SK-N-SH (cell line): ENCODE measurements at regions not wholly inside any gene's neighbourhood (a gene's known extent, or its start where the extent isn't known, plus 50 kb on each side); places are given as distances from the start of the nearest gene placed in this dataset.

Experiments used
- CTCF ChIP-seq: fragments of 200-600 bp; sonication (generic); IDR thresholded peaks from 2 replicates; pipeline ENCODE4 v1.6.1; 2017; ENCODE audit warnings: antibody characterized with exemption, mild to moderate bottlenecking, moderate library complexity
- EZH2phosphoT487 ChIP-seq: fragments of 200-600 bp; sonication (generic); IDR thresholded peaks from 2 replicates; pipeline ENCODE4 v1.6.1; 2017; ENCODE audit warnings: low read depth, mixed run types, mild to moderate bottlenecking, antibody characterized with exemption, moderate library complexity, borderline replicate concordance
- FOXJ3 ChIP-seq: sonication (generic); formaldehyde crosslinking; IDR thresholded peaks from 2 replicates; pipeline ENCODE4 v1.5.1; 2020; ENCODE audit warnings: mild to moderate bottlenecking, missing genetic modification reagents
- FOXM1 ChIP-seq: IDR thresholded peaks from 2 replicates; pipeline ENCODE4 v1.4.0; 2012; ENCODE audit warnings: low read depth, mild to moderate bottlenecking
- MAX ChIP-seq: IDR thresholded peaks from 2 replicates; pipeline ENCODE4 v1.4.0; 2012; ENCODE audit warnings: low read depth
- MEF2A ChIP-seq: IDR thresholded peaks from 2 replicates; pipeline ENCODE4 v1.4.0; 2012; ENCODE audit warnings: low read depth, borderline replicate concordance
- NFIC ChIP-seq: IDR thresholded peaks from 2 replicates; pipeline ENCODE4 v1.4.0; 2012; ENCODE audit warnings: borderline replicate concordance
- REST ChIP-seq: IDR thresholded peaks from 2 replicates; pipeline ENCODE4 v1.6.1; 2012; ENCODE audit warnings: mild to moderate bottlenecking, low read depth, low read length, moderate library complexity
- SIN3A ChIP-seq: IDR thresholded peaks from 2 replicates; pipeline ENCODE4 v1.6.1; 2012; ENCODE audit warnings: low read depth, mild to moderate bottlenecking, low read length, moderate library complexity, borderline replicate concordance
- TCF12 ChIP-seq: IDR thresholded peaks from 2 replicates; pipeline ENCODE4 v1.4.0; 2012
- YY1 ChIP-seq: IDR thresholded peaks from 2 replicates; pipeline ENCODE4 v1.4.0; 2012; ENCODE audit warnings: low read depth, mild to moderate bottlenecking

- no peak for TF ChIP-seq CTCF
- no peak for TF ChIP-seq SIN3A
- no peak for TF ChIP-seq MAX
- TF ChIP-seq MEF2A: no peak
- no peak for TF ChIP-seq TCF12
- no peak for TF ChIP-seq YY1
- no peak for TF ChIP-seq EZH2phosphoT487
- TF ChIP-seq FOXJ3 (CRISPR knock-in tag): no peak
- TF ChIP-seq REST: no peak
- TF ChIP-seq NFIC: no peak
- TF ChIP-seq FOXM1: no peak
Observed at GRCh38 chr16:5468488-5468887, 370.9 kb upstream of the EEF2KMT start.
